ENCODE measurements at regions not wholly inside any gene's neighbourhood (a gene's known extent, or its start where the extent isn't known, plus 50 kb on each side); places are given as distances from the start of the nearest gene placed in this dataset.

- TF ChIP-seq CTCF (conservative IDR thresholded peaks at IDR 0.05; ENCODE audit: low read length): no peak
- TF ChIP-seq EZH2phosphoT487 (IDR thresholded peaks at IDR 0.05; ENCODE audit: borderline replicate concordance): no peak
Observed at GRCh38 chr11:59285716-59286260, 72.9 kb upstream of the OR5AN1 start.

All from Loucy (cell line).